GM12878 (cell line): ENCODE measurements at regions not wholly inside any gene's neighbourhood (a gene's known extent, or its start where the extent isn't known, plus 50 kb on each side); places are given as distances from the start of the nearest gene placed in this dataset.

Experiments used
- BACH1 ChIP-seq: fragments of 450-650 bp; IDR thresholded peaks from 2 replicates; pipeline ENCODE4 v1.6.1; 2017; ENCODE audit warnings: mild to moderate bottlenecking, borderline replicate concordance
- BMI1 ChIP-seq: fragments of 450-650 bp; IDR thresholded peaks from 2 replicates; pipeline ENCODE4 v1.6.1; 2016; ENCODE audit warnings: mild to moderate bottlenecking, moderate library complexity, borderline replicate concordance
- GABPA ChIP-seq: IDR thresholded peaks from 2 replicates; pipeline ENCODE4 v1.6.1; 2014; ENCODE audit warnings: antibody characterized with exemption, low read depth, mild to moderate bottlenecking, inconsistent platforms
- RELA ChIP-seq: fragments of 450-650 bp; IDR thresholded peaks from 2 replicates; pipeline ENCODE4 v1.8.0; 2014; ENCODE audit warnings: borderline replicate concordance; ENCODE audit not compliant: partially characterized antibody
- SMAD5 ChIP-seq: IDR thresholded peaks from 2 replicates; pipeline ENCODE4 v1.6.1; 2016; ENCODE audit warnings: antibody characterized with exemption, low read depth
- ZBED1 ChIP-seq: IDR thresholded peaks from 2 replicates; pipeline ENCODE4 v1.6.1; 2016; ENCODE audit warnings: borderline replicate concordance
- ZSCAN29 ChIP-seq: fragments of 450-650 bp; IDR thresholded peaks from 2 replicates; pipeline ENCODE4 v1.6.1; 2017; ENCODE audit warnings: mild to moderate bottlenecking, moderate library complexity
- TF ChIP-seq, protein P1 (sequence below): fragments of 450-650 bp; IDR thresholded peaks from 2 replicates; pipeline ENCODE4 v1.6.1; 2018; ENCODE audit warnings: borderline replicate concordance, mild to moderate bottlenecking; ENCODE audit not compliant: partially characterized antibody
- TF ChIP-seq, protein P2 (sequence below): fragments of 450-650 bp; IDR thresholded peaks from 2 replicates; pipeline ENCODE4 v1.6.1; 2017; ENCODE audit warnings: low read depth, mild to moderate bottlenecking, moderate library complexity

DNA sequence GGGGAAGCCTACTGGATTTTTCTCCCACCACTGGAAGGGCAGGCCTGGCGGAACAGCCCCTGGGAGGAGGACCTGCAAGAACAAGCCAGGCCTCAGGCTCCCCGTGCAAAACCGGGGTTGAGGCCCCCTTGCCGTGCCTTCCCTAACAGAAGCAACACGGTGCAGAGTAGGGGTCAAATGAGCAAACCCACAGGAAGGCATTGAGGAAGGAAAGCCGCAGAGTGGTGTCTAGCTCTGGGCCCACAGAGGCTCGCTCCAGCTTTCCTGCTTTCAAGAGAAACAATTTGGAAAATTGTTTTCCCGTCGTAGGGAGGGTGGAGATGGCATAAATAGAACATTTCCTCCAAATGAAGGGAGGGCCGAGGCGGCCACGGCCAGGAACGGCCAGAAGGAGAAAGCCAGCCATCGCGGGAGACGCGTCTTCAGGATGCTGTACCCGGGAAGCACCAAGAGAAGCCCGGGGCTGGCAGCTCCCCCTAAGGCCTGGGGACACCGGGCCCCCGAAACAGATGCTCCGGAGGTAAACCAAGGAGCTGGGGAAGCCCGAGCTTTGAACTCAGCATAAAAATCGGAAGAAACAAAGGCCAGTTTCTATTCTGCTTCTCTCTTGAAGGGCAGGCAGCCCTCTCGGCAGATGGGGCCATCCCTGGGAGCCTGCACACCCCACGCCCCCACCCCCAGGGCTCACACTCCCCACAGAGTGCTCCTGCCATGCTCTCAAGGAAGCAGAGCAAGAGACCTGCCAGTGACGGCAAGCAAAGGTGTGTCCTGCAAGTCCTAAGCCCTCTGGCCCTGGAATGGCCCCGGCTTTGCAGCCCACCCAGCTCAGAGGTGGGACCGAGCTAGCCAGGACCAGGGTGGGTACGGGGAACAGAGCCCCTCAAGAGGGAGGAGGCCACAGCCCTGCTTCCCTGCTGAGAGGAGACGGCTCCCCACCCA is 92.0 kb downstream of the RBFOX3 start (continued):
- TF ChIP-seq RELA (no peak), BACH1 (no peak), BMI1 (no peak), GABPA (no peak), ZBED1 (no peak), SMAD5 (no peak), ZSCAN29 (no peak)
- TF ChIP-seq, protein P1, sequence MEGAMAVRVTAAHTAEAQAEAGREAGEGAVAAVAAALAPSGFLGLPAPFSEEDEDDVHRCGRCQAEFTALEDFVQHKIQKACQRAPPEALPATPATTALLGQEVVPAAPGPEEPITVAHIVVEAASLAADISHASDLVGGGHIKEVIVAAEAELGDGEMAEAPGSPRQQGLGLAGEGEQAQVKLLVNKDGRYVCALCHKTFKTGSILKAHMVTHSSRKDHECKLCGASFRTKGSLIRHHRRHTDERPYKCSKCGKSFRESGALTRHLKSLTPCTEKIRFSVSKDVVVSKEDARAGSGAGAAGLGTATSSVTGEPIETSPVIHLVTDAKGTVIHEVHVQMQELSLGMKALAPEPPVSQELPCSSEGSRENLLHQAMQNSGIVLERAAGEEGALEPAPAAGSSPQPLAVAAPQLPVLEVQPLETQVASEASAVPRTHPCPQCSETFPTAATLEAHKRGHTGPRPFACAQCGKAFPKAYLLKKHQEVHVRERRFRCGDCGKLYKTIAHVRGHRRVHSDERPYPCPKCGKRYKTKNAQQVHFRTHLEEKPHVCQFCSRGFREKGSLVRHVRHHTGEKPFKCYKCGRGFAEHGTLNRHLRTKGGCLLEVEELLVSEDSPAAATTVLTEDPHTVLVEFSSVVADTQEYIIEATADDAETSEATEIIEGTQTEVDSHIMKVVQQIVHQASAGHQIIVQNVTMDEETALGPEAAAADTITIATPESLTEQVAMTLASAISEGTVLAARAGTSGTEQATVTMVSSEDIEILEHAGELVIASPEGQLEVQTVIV = no peak
- TF ChIP-seq, protein P2, sequence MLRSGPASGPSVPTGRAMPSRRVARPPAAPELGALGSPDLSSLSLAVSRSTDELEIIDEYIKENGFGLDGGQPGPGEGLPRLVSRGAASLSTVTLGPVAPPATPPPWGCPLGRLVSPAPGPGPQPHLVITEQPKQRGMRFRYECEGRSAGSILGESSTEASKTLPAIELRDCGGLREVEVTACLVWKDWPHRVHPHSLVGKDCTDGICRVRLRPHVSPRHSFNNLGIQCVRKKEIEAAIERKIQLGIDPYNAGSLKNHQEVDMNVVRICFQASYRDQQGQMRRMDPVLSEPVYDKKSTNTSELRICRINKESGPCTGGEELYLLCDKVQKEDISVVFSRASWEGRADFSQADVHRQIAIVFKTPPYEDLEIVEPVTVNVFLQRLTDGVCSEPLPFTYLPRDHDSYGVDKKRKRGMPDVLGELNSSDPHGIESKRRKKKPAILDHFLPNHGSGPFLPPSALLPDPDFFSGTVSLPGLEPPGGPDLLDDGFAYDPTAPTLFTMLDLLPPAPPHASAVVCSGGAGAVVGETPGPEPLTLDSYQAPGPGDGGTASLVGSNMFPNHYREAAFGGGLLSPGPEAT = no peak
